OCI-LY3 (cell line): ENCODE measurements at regions not wholly inside any gene's neighbourhood (a gene's known extent, or its start where the extent isn't known, plus 50 kb on each side); places are given as distances from the start of the nearest gene placed in this dataset.

Experiments used
- EZH2phosphoT487 ChIP-seq: fragments of 200-600 bp; shearing (Covaris generic); IDR thresholded peaks from 2 replicates; pipeline ENCODE4 v1.6.1; 2018; ENCODE audit warnings: antibody characterized with exemption, mixed run types, low read depth
- TF ChIP-seq, protein P1 (sequence below): fragments of 200-600, 300-600 bp; sonication (generic); IDR thresholded peaks from 2 replicates; pipeline ENCODE4 v1.5.1; 2014; ENCODE audit warnings: antibody characterized with exemption, low read length, low read depth

DNA sequence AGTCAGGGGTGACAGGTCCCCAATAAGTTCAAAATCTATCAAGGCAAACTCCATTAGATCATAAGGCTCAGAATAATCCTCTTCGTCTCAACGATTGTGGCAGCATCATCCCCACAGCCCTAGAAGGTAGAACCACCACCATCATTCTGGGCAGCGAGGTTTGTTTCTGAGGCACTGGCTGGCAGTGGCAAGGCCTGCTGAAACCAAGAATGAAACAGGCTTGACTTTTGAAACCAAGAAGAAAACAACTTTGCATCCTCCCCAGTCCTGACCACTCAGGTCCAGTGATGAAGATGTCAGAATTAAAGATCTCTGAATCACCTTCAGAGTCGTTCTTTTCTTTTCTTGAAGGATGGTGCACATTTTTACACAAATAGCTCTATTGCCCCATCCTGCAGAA is 152.6 kb upstream of the SYT1 start:
- TF ChIP-seq, protein P1, sequence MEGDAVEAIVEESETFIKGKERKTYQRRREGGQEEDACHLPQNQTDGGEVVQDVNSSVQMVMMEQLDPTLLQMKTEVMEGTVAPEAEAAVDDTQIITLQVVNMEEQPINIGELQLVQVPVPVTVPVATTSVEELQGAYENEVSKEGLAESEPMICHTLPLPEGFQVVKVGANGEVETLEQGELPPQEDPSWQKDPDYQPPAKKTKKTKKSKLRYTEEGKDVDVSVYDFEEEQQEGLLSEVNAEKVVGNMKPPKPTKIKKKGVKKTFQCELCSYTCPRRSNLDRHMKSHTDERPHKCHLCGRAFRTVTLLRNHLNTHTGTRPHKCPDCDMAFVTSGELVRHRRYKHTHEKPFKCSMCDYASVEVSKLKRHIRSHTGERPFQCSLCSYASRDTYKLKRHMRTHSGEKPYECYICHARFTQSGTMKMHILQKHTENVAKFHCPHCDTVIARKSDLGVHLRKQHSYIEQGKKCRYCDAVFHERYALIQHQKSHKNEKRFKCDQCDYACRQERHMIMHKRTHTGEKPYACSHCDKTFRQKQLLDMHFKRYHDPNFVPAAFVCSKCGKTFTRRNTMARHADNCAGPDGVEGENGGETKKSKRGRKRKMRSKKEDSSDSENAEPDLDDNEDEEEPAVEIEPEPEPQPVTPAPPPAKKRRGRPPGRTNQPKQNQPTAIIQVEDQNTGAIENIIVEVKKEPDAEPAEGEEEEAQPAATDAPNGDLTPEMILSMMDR = no peak
- TF ChIP-seq EZH2phosphoT487 = no peak
